A549 (cell line): ENCODE measurements at regions not wholly inside any gene's neighbourhood (a gene's known extent, or its start where the extent isn't known, plus 50 kb on each side); places are given as distances from the start of the nearest gene placed in this dataset.
"Not testable (repeated sequence)": the region's sequence is repeated elsewhere in the genome, so short reads cannot be mapped to it uniquely, and the experiment has no call there.

Experiments
- ATAC-seq, 2 experiments: fragments of 200-7000 bp in 1 of 2; fragments of >200 bp in 1 of 2; cut with Nextera tagmentation in 1 of 2; cut with Tn5 transposase in 1 of 2; 3 replicates each; pipeline versions ENCODE4 v1.8.0 to v1.9.1; 2018 to 2020; ENCODE audit warnings: mild to moderate bottlenecking in 1 of 2, moderate library complexity in 1 of 2
- CTCF ChIA-PET: fragments of 300-600 bp; sonication (Branson Sonifier 250); formaldehyde crosslinking; extraction: SDS; loops from one replicate; lab custom pipeline; 2021; ENCODE audit warnings: antibody characterized with exemption, inconsistent platforms; lab: Yijun Ruan, JAX
- POLR2A ChIA-PET: fragments of 350-600 bp; formaldehyde crosslinking; extraction: SDS; loops from one replicate; lab custom pipeline; 2021; ENCODE audit warnings: antibody characterized with exemption, inconsistent platforms; lab: Yijun Ruan, JAX
- DNase-seq, 2 experiments: peaks; one replicate each; pipeline versions ENCODE4 v3.0.0 to v3.0.0-alpha.2; 2011 to 2016; ENCODE audit warnings: low read depth in 1 of 2, low spot score in 1 of 2
- FAIRE-seq: peaks from 2 replicates; lab custom pipeline; 2011; peaks lifted over from hg19 to GRCh38; lab: Jason Lieb, UNC
- H3K27ac ChIP-seq, 2 experiments: fragments of >200 bp; sonication (Bioruptor Twin); formaldehyde crosslinking; 3 replicates each; pipeline ENCODE4 v1.5.1; 2016 to 2017
- H3K4me1 ChIP-seq: fragments of >200 bp; sonication (Bioruptor Twin); formaldehyde crosslinking; 3 replicates; pipeline ENCODE4 v1.6.1; 2016
- H3K4me2 ChIP-seq: fragments of >200 bp; sonication (Bioruptor Twin); formaldehyde crosslinking; 3 replicates; pipeline ENCODE4 v1.6.1; 2016
- H3K4me3 ChIP-seq: fragments of >200 bp; sonication (Bioruptor Twin); formaldehyde crosslinking; 3 replicates; pipeline ENCODE4 v1.5.1; 2016
- H3K9me3 ChIP-seq: fragments of >200 bp; sonication (Bioruptor Twin); formaldehyde crosslinking; 3 replicates; pipeline ENCODE4 v1.6.1; 2016
- ATOH8 ChIP-seq: fragments of 250-450 bp; sonication (Bioruptor Pico); IDR thresholded peaks from 2 replicates; pipeline ENCODE4 v1.5.0; 2020; ENCODE audit warnings: low read depth, mild to moderate bottlenecking, moderate library complexity
- CEBPB ChIP-seq, 2 experiments: fragments of >200 bp in 1 of 2; sonication (Bioruptor Twin) in 1 of 2; formaldehyde crosslinking in 1 of 2; IDR thresholded peaks; 2 replicates each; pipeline ENCODE4 v1.6.1; 2012 to 2016
- EHF ChIP-seq: fragments of 250-450 bp; sonication (Bioruptor Pico); IDR thresholded peaks from 2 replicates; pipeline ENCODE4 v1.5.0; 2020; ENCODE audit warnings: mild to moderate bottlenecking
- EHMT2 ChIP-seq: fragments of 200-600 bp; sonication (generic); IDR thresholded peaks from 2 replicates; pipeline ENCODE4 v1.6.1; 2016; ENCODE audit warnings: antibody characterized with exemption, low read depth, mild to moderate bottlenecking, moderate library complexity
- HEYL ChIP-seq: fragments of 250-450 bp; sonication (Bioruptor Pico); IDR thresholded peaks from 2 replicates; pipeline ENCODE4 v1.8.0; 2021; ENCODE audit warnings: mild to moderate bottlenecking, moderate library complexity
- HOXA7 ChIP-seq: fragments of 250-450 bp; sonication (Bioruptor Pico); IDR thresholded peaks from 2 replicates; pipeline ENCODE4 v1.5.0; 2020; ENCODE audit warnings: mild to moderate bottlenecking, moderate library complexity
- HOXB13 ChIP-seq: fragments of 250-450 bp; sonication (Bioruptor Pico); IDR thresholded peaks from 2 replicates; pipeline ENCODE4 v1.5.0; 2020; ENCODE audit warnings: low read depth, mild to moderate bottlenecking, moderate library complexity
- JUNB ChIP-seq: fragments of >200 bp; sonication (Bioruptor Twin); formaldehyde crosslinking; IDR thresholded peaks from 2 replicates; pipeline ENCODE4 v1.6.1; 2016
- MAX ChIP-seq: IDR thresholded peaks from 2 replicates; pipeline ENCODE4 v1.6.1; 2012
- MAZ ChIP-seq: fragments of 150-350 bp; IDR thresholded peaks from 2 replicates; pipeline ENCODE4 v1.6.1; 2014; ENCODE audit warnings: antibody characterized with exemption, low read depth, low read length, borderline replicate concordance
- MYC ChIP-seq: IDR thresholded peaks from 2 replicates; pipeline ENCODE4 v1.6.1; 2012; ENCODE audit warnings: mild to moderate bottlenecking, inconsistent platforms, low read length, improper control_type of control experiment, borderline replicate concordance
- NPAS2 ChIP-seq: fragments of 250-450 bp; sonication (Bioruptor Pico); IDR thresholded peaks from 2 replicates; pipeline ENCODE4 v1.8.0; 2022; ENCODE audit warnings: mild to moderate bottlenecking, moderate library complexity, borderline replicate concordance
- NR3C1 ChIP-seq: fragments of >200 bp; sonication (Bioruptor Twin); formaldehyde crosslinking; IDR thresholded peaks from 3 replicates; pipeline ENCODE4 v1.6.1; 2017
- RNF2 ChIP-seq: fragments of 200-600 bp; sonication (generic); IDR thresholded peaks from 2 replicates; pipeline ENCODE4 v1.6.1; 2016; ENCODE audit warnings: low read depth, mild to moderate bottlenecking, antibody characterized with exemption, moderate library complexity, borderline replicate concordance
- TP53 ChIP-seq: fragments of 250-450 bp; sonication (Bioruptor Pico); IDR thresholded peaks from 2 replicates; pipeline ENCODE4 v1.5.0; 2021; ENCODE audit warnings: mild to moderate bottlenecking, moderate library complexity
- ZFP36 ChIP-seq: fragments of 450-650 bp; IDR thresholded peaks from 2 replicates; pipeline ENCODE4 v1.6.1; 2014; ENCODE audit warnings: borderline replicate concordance; ENCODE audit not compliant: partially characterized antibody
- WGBS: methylation state at CpG from one replicate; pipeline ENCODE4 v1.1.6; 2017; ENCODE audit errors: missing lambda C conversion rate; 5-methylcytosine and 5-hydroxymethylcytosine counted together
- TF ChIP-seq, protein P1 (sequence below): fragments of >200 bp; sonication (Bioruptor Twin); formaldehyde crosslinking; IDR thresholded peaks from 3 replicates; pipeline ENCODE4 v1.6.1; 2016

DNA sequence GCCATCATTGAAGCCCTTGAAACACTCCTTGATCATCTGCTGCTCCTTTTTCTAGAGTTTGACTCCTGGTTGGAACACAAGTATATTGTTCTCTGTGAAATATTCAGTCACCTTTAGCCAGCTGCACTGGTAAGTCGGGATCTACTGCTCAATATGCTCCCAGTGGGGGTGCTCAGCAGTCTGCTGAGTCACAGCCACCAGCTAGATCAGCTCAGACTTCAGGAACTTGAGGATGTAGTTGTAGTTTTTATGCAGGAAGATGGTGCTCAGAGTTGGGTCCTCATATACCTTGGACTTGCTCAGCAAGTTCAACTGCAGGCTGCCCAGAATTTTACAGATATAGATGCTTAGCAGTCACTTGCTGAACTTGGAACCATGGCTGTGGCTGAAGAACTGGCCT lies 202.5 kb upstream of the RPL34 start:
- ATAC-seq: no peak

DNA sequence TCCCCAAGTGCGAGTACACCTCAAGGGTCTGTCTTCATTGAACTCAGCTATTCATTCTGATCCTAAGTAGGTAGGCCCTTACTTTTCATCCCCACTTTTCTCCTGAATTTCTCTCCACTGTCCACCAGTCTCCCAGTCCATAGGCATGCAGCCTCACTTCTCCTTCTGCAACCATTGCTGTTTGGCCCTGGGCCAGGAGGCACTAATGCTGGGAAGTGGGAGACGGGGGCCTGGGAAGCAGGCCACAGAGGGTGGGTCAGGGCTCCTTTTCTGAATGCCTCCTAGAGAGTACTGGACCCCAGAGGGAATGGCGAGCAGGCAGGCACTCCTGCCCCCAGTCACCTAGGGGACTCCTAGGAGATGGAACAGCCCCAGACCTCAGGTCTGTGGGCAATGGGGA lies 203.5 kb upstream of the RPL34 start:
- ATAC-seq (no peak), FAIRE-seq (no peak), DNase-seq (no peak)
- no peak for TF ChIP-seq MAX
- WGBS: 37% methylated on average over 2 of the region's 3 CpGs
- ChIA-PET CTCF (no interaction called here), POLR2A (no interaction called here)
- no peak overlapping the region for H3K27ac ChIP-seq
- no peak overlapping the region for H3K4me2 ChIP-seq
- no peak overlapping the region for H3K4me3 ChIP-seq
- H3K4me1 ChIP-seq: no peaks in the 10 kb centered on the region
- no peaks in the 10 kb centered on the region for H3K9me3 ChIP-seq

More for the DNA sequence above, 202.5 kb upstream of the RPL34 start:
- H3K27ac ChIP-seq: no peak overlapping the region
- H3K9me3 ChIP-seq: no peaks in the 10 kb centered on the region
- ChIA-PET CTCF (no interaction called here), POLR2A (no interaction called here)
- no peaks in the 10 kb centered on the region for H3K4me1 ChIP-seq
- TF ChIP-seq HOXB13 (CRISPR knock-in tag) (no peak), MYC (no peak), ATOH8 (CRISPR knock-in tag) (no peak), ZFP36 (no peak), HOXA7 (CRISPR knock-in tag) (no peak), NR3C1 (no peak), TP53 (CRISPR knock-in tag) (no peak), EHMT2 (no peak), CEBPB (IDR thresholded peaks at IDR 0.05) (no peak), HEYL (CRISPR knock-in tag) (no peak)
- TF ChIP-seq, protein P1, sequence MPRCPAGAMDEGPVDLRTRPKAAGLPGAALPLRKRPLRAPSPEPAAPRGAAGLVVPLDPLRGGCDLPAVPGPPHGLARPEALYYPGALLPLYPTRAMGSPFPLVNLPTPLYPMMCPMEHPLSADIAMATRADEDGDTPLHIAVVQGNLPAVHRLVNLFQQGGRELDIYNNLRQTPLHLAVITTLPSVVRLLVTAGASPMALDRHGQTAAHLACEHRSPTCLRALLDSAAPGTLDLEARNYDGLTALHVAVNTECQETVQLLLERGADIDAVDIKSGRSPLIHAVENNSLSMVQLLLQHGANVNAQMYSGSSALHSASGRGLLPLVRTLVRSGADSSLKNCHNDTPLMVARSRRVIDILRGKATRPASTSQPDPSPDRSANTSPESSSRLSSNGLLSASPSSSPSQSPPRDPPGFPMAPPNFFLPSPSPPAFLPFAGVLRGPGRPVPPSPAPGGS: no peak
- FAIRE-seq: no peak
- no peak overlapping the region for H3K4me2 ChIP-seq
- 0% methylated on average over 1 of the region's 1 CpG for WGBS
- no peak overlapping the region for H3K4me3 ChIP-seq
- DNase-seq: no peak

GRCh38 chr4:108415389-108415788 lies 205.0 kb upstream of the RPL34 start:
- Histone ChIP-seq H3K9me3 (no peaks in the 10 kb centered on the region), H3K4me2 (no peak overlapping the region), H3K4me1 (no peaks in the 10 kb centered on the region), H3K4me3 (no peak overlapping the region), H3K27ac (no peak overlapping the region)
- no peak for DNase-seq
- ATAC-seq: no peak
- ChIA-PET POLR2A (no interaction called here), CTCF (interaction anchor here (0.6 kb wide), 1 partner anchor 13 kb away, joined by 3 read pairs; no protein-coding TSS in a partner anchor)
- TF ChIP-seq JUNB (no peak), RNF2 (no peak), MAZ (no peak), NPAS2 (CRISPR knock-in tag) (no peak)
- FAIRE-seq: no peak
- WGBS: 60% methylated on average over 6 of the region's 7 CpGs

DNA sequence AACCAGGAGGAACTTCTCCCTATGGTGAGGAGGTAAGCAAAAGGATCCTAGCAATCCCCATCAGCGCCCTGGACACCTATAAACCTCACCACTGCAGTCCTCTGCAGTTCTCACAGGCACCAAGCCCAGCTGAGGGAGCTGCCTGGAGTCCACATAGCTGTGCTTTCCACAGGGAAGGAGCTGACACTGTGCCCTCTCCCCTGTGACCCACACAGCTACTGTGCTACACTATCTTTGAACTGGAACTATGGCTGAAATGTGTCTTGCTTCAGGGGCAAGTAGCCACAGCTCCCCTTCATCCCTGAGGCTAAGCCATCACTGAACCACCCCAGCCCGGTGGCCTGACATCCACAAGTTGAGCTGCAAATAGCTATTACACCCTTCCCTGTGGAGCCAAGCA lies 208.5 kb upstream of the RPL34 start:
- Histone ChIP-seq H3K9me3 (no peaks in the 10 kb centered on the region), H3K4me3 (no peak overlapping the region), H3K27ac (no peak overlapping the region), H3K4me1 (no peaks in the 10 kb centered on the region), H3K4me2 (no peak overlapping the region)
- WGBS: 50% methylated on average over 2 of the region's 2 CpGs
- ATAC-seq (no peak), DNase-seq (no peak), FAIRE-seq (no peak)
- ChIA-PET POLR2A (no interaction called here), CTCF (no interaction called here)
- TF ChIP-seq EHF (CRISPR knock-in tag): no peak

- H3K4me1 ChIP-seq, FAIRE-seq, H3K9me3 ChIP-seq, H3K27ac ChIP-seq, POLR2A ChIA-PET, H3K4me2 ChIP-seq, ATAC-seq, H3K4me3 ChIP-seq, CTCF ChIA-PET, DNase-seq: not testable (repeated sequence)
- no CpG with 5 or more reads among the region's 36 CpGs for WGBS
These were observed 210.7 kb upstream of the RPL34 start for GRCh38 chr4:108409691-108410090.
